ENCODE measurements at regions not wholly inside any gene's neighbourhood (a gene's known extent, or its start where the extent isn't known, plus 50 kb on each side); places are given as distances from the start of the nearest gene placed in this dataset.
"Not testable (repeated sequence)": the region's sequence is repeated elsewhere in the genome, so short reads cannot be mapped to it uniquely, and the experiment has no call there.

GRCh38 chr7:109772161-109772560, 1202.5 kb downstream of the DNAJB9 start:
- DNase-seq (ENCODE audit: low read depth): no peak

GRCh38 chr7:109782806-109783205, 1213.1 kb downstream of the DNAJB9 start:
- DNase-seq (ENCODE audit: low read depth): no peak

DNA sequence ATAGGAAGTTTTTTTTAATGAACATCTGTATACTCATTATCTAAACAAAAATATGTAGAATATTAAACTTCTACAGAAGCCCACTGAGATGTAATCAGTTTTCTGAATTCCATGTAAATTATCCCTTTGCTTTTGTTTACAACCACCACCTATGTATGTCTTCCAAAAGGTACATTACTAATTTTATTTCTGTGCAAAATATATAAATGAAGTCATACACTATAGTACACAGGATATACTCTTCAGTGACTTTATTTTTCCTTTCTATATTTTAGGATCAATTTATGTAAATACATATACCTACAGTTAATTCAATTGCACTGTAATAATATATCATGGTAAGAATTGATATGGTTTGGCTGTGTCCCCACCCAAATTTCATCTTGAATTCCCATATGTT, 1236.9 kb downstream of the DNAJB9 start:
- DNase-seq (ENCODE audit: low read depth): no peak

DNA sequence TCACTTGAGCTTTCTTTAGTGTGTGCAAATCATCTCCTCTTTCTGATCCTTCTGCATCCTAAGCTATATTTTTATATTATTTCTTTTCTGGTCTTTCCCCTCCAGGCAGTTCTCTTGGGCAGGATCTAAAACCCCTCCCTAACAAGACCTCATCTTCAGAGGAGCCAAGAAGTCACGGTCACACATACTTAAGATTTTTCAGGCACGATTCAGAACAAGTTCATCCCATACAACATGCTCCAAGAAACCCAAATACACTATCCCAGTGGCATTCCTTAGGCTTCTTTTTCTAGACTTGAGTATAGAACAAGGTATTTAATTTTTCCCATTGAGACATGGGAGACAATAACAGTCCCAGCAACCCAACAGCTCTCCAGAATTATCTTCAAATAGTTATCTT, 1251.5 kb downstream of the DNAJB9 start:
- no peak for DNase-seq (ENCODE audit: low read depth)

DNA sequence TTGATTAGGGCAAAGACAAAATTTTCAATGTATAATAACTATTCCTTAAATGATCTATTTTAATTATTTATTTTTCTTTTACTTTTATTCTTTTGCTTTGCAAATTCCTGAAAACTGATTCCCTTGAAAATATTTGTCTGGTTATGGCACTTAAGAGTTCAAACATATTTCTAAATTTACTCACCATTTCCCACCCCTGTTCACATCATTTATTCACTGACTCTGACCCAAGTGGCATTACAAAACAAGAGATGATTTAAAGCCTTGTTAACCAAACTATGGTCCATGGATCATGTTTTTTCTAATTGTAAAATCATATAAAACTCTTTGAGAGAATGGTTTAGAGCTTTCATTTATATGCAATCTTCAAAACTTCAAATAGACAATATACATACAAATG, 1256.1 kb upstream of the LRRN3 start:
- no peak for DNase-seq (ENCODE audit: low read depth)

GRCh38 chr7:109835577-109835976, 1255.3 kb upstream of the LRRN3 start:
- no peak for DNase-seq (ENCODE audit: low read depth)

DNA sequence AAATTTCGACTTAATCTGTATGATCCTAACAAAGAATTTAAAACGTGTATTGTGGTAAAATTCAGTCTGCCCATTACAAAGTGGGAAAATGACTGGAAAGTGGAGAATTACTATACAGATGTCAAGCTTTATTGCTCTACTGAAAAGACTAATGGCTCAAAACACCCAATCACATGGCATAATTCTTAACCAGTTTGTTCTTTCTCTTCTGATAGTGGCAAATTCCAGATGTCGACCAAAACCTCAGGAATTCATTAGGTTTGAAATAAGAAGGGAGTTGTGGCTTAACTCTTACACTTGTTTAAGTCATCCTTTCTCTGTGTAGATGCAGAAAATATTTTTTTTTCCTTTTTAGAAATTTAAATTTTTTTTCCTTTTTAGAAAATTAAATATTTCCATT, 1254.9 kb upstream of the LRRN3 start:
- no peak for DNase-seq (ENCODE audit: low read depth)

GRCh38 chr7:109842386-109842785, 1248.5 kb upstream of the LRRN3 start:
- no peak for DNase-seq (ENCODE audit: low read depth)

DNA sequence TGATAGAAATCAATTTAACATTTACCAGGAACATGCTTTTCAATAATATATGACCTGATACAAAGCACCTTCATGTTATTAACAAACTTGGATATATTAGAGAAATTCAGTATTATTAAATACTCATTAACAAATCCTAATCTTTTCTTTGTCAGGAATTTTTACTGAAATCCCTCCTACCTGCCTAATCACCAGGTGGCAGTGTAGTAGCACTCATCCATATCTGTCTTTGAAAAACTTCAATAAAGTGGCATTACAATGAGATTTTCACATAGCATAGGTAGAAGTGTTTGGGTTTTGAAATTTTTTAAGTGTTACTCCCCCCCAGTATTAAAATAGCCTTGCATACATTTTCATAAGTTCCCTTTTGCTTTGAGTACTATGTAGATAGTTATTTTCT, 1246.6 kb upstream of the LRRN3 start:
- DNase-seq (ENCODE audit: low read depth): no peak

- DNase-seq (ENCODE audit: low read depth): no peak
These were observed 1226.7 kb upstream of the LRRN3 start for GRCh38 chr7:109864230-109864629.

DNA sequence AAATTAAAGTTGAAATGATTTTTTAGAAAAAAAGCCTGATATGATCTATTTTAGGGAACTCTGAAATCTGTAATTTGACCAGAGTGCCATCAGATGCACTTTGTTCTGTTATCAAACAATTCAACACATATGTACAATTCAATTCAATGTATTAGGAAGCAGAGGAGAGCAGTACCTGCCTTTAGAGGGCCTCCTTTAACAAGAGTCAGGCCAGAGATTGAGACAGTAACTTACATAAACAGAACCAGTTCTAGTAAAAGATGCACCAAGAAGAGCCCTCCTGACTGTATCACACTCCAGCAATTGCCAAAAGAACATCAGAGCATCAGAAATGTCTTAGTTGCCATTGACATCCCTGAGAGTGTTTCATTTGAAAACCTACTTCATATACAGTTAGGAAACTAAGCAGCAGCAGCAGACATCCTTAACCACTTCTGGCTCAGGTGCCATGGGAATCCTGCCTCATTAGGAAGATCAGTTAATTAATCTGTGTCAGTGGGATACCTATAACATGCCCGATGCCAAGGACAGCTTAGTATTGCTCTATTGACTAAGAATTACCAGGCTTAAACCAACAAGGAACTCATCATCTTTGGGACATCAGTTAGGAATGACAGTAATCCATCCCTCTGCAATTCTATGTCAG, 1222.6 kb upstream of the LRRN3 start:
- no peak for DNase-seq (ENCODE audit: low read depth)

DNA sequence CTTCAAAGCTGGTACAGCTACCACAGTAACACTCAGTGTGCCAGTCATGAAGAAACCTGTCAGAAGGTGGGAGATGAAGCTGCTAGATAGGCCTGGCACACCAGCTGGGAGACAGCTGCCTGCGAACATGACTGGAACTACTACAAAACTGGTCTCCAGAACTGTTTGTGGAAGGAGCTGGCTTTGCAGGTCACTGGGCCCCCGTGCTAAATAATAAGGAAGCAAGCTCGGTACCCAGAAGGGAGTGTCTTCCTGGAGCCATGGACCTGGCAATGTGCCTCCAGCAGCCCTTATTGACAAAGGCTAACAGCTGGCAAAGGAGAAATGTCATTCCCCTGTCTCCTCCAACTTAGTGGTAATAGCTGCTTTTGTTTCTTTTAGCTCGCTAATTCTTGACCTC, 1217.6 kb upstream of the LRRN3 start:
- DNase-seq (ENCODE audit: low read depth): no peak

DNA sequence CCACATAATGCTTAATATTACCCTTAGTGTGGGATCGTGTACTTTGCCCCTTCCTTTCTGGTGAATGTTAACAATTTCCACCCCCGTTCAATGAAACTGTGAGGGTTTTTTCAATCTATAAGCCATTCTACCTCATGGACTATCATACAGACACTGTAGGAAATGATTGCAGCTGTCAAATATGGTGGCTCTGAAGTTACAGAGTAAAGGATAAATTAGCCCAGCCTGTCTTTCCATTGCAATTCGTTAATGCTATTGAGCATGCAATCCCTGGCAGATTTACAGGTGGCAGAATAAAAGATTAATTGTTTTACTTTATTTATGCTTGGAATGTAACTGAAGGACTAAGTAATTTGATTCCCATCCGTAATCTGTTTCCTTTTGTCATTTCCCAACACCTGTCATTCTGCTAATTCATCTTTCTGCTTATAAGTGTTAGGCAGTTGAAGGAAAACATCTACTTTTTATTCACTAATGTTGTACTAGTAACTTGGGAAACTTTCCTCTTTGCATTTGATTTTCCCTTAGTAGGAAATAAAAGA, 1211.6 kb upstream of the LRRN3 start:
- no peak for DNase-seq (ENCODE audit: low read depth)

DNA sequence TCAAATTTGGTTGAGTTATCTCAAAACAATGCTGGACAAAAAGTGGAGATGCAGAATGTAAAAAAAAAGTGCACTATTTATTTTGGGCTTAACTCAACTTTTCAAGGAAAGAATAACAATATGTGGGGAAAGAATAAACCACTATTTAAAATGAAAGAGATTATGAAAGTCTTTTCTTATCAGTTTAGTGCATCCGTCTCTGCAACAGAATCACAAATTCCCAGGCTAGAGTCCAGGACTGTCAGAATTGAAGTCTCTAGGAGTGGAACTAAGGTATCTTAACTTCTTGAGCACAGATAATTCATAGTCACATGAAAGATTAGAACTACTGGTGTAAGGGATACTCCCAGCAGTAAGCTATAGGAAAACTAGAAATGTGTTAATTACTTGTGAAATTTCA, 1200.3 kb upstream of the LRRN3 start:
- DNase-seq (ENCODE audit: low read depth): no peak

- DNase-seq (ENCODE audit: low read depth): no peak
These were observed 1197.7 kb upstream of the LRRN3 start for GRCh38 chr7:109893231-109893630.

GRCh38 chr7:109895536-109895935, 1195.4 kb upstream of the LRRN3 start:
- no peak for DNase-seq (ENCODE audit: low read depth)

- DNase-seq (ENCODE audit: low read depth): no peak
These were observed 1189.0 kb upstream of the LRRN3 start for GRCh38 chr7:109901926-109902325.

DNA sequence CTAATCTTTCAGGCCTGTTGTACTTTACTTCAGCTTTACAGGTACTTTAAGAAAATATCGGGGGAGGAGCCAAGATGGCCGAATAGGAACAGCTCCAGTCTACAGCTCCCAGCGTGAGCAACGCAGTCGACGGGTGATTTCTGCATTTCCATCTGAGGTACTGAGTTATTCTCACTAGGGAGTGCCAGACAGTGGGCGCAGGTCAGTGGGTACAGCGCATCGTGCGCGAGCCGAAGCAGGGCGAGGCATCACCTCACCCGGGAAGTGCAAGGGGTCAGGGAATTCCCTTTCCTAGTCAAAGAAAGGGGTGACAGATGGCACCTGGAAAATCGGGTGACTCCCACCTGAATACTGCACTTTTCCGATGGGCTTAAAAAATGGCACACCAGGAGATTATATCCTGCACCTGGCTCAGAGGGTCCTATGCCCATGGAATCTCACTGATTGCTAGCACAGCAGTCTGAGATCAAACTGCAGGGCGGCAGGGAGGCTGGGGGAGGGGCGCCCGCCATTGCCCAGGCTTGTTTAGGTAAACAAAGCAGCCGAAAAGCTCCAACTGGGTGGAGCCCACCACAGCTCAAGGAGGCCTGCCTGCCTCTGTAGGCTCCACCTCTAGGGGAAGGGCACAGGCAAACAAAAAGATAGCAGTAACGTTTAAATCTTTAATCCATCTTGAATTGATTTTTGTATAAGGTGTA, 1185.4 kb upstream of the LRRN3 start:
- not testable (repeated sequence) for DNase-seq (ENCODE audit: low read depth)

DNA sequence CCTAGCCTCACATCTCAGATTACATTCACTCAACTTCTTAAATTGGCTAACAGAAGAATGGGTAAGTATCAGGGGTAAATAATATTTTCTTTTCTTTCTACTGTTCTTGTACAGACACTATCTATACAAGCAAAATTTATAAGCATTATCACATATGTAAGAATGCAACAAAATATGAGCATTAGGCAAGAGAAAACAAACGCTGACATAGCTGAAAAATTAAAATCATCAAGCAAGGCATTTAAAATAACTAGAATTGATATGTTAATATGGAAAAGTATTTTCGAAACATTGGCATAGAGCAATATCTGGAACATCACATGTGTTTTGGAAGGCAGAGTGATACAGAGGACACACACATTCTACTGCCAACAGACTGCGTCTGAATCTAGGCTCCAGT, 1175.3 kb upstream of the LRRN3 start:
- no peak for DNase-seq (ENCODE audit: low read depth)

GRCh38 chr7:109926738-109927137, 1164.2 kb upstream of the LRRN3 start:
- DNase-seq (ENCODE audit: low read depth): no peak

DNA sequence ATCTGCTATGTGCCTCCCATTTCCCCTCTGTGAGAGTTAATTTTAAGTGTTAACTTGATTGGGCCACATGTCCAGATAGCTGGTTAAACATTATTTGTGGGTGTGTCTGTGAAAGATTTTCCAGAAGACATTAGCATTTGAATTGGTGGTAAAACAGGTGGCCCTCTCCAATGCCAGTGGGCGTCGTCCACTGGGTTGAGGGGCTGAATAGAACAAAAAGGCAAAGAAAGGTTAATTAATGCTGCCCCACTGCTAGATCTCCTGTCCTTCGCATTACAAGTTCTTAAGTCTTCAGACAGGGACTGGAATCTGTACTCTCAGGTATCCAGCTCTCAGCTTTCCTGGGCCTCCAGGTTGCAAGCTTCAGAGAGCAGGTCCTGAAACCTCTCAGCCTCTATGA, 1160.9 kb upstream of the LRRN3 start:
- no peak for DNase-seq (ENCODE audit: low read depth)

GRCh38 chr7:109939207-109939606, 1151.7 kb upstream of the LRRN3 start:
- DNase-seq (ENCODE audit: low read depth): no peak

DNA sequence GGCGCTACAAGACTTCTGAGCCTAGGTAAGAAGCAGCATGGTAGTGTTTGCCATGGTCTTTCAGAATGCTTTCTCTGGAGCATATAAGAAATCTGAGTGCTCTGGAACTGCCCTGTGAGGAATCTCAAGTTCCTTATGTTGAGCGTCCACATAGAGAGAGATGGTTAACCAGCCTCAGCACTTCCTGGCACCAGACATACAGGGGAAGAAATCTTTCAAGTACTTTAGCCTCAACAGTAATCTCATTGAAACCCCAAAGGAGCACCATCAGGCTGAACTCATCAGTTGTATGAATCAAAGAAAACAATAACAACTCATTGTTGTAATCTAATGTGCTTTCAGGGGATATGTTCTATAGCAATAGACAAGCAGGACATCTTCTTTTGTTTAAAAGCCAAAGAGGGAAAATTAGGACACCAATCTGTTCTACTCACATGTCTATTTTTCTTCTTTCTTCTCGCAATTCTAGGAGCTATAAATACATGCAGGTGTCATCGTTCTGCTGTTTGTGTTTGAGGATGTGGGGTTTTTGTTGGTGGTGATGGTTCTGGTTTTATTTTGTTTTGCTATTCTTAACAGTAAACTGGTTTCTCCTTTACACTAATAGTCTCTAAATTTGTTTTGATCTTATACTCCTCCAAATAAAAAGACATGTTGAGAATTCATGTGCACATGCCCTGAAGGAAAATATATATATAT, 1145.0 kb upstream of the LRRN3 start:
- DNase-seq (ENCODE audit: low read depth): no peak
